ENCODE measurements at regions not wholly inside any gene's neighbourhood (a gene's known extent, or its start where the extent isn't known, plus 50 kb on each side); places are given as distances from the start of the nearest gene placed in this dataset.

DNA sequence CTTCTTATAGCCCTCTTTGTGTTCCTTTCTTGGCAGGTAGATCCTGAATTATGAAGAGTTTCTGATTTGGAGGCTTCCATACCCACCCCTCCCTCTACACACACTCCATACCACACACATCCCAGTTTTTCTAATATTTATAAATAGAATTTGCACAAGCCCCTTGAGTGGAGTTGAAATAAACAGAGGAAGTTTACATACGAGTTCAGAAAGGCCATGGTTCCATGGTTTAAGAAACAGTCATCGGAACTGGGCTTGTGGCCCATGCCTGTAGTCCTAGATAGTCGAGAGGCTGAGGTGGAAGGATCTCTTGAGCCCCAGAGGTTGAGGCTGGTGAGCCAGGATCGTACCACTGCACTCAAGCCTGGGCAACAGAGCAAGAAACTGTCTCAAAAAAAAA, 62.7 kb upstream of the TANC1 start:
- no peak for DNase-seq

DNA sequence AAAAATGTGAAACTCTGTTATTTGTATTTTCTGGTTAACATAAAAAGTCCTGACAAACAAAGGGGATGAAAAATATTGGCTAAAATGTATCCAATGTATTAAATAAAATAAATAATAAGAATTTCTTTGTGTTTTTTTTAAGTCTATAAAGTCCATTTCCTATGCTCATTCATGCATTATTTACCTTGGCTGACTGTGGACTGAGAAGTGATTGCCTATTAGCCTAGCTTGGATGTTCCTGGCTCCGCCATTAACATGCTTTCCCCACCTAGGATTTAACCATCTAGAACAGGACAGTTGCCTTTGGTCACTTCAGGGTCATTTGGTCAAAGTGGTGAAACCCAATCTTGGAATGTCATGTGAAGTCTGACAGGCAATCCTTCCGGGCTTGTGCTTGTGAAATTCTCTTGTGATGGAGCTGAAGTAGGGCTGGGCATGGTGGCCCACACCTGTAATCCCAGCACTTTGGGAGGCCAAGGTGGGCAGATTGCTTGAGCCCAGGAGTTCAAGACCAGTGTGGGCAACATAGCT, 60.4 kb upstream of the TANC1 start:
- no peak for DNase-seq

DNA sequence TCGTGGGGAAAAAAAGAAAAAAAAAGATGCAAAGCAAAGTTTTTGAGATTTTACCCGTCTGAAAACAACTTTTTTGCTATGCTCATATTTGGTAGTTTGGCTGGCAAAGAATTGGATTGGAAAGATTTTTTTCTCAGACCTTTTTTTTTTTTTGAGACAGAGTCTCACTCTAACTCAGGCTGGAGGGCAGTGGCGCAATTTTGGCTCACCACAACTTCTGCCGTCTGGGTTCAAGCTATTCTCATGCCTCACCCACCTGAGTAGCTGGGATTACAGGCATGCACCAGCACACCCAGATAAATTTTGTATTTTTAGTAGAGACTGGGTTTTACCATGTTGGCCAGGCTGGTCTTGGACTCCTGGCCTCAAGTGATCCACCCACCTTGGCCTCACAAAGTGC, 56.3 kb upstream of the TANC1 start:
- DNase-seq = no peak

DNA sequence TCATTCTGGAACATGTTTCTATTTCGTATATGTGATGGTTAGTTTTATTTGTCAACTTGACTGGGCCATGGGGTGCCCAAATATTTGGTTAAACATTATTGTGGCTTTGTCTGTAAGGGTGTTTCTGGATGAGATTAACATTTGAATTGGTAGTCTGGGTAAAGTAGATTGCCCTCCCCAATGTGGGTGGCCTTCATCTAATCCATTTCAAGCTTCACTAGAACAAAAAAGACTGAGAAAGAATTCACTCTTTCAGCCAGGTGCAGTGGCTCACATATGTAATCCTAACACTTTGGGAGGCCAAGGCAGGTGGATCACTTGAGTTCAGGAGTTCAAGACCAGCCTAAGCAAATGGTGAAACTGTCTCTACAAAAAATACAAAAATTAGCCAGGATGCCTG, 55.7 kb upstream of the TANC1 start:
- DNase-seq = no peak

DNA sequence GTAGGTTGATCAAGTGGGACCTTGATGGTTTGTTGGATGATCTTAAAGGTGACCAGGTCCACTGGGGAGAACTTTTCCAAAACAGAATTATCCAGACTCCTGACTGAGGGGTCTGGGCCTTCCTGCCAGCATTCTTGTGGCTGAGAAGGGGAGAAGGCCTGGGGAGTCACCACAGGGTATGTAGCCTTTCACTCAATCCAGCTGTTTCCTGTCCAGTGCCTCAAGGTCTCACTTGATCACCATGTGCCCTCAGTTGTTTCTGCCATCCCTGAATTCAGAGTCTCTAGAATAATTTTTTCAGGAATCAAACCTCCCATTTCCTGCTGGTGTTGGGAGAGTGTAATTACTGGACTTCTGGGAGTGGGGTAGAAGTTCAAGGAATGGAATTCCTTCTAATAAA, 54.4 kb upstream of the TANC1 start:
- DNase-seq = no peak

DNA sequence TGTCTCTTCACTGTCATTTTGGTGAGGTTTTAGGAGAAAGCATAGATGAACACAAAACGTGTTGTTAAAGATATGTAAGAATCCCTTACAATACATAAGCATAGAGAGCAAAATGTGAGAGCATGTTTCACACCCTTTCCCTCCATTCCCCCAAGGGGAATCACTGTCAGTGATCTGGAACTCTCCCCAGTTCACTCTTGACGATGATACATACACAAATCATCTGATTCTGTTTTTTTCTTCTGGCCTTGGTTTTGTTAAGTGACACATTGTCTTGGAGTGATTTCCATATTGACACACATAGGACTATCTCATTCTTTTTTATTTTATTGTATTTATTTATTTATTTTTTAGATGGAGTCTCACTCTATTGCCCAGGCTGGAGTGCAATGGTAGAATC, 53.7 kb upstream of the TANC1 start:
- no peak for DNase-seq

DNA sequence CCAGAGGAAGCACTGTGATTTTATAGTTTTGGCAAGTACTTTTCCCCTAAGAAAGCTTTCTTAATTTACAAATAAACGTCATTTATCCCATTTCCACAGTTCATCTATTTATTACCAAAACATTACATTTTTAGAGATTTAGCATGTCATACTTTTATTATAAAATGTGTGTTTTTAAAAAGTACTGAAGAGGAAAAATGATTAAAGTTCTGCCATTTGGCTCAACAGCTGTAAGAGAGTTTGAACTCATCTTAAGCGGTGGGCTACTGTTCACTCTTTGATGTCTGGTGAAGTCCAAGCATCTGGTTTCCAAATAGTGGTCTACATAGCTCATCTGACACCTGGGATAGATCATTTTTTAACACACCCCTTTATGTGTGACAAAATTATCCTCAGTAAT, 51.3 kb upstream of the TANC1 start:
- no peak for DNase-seq

DNA sequence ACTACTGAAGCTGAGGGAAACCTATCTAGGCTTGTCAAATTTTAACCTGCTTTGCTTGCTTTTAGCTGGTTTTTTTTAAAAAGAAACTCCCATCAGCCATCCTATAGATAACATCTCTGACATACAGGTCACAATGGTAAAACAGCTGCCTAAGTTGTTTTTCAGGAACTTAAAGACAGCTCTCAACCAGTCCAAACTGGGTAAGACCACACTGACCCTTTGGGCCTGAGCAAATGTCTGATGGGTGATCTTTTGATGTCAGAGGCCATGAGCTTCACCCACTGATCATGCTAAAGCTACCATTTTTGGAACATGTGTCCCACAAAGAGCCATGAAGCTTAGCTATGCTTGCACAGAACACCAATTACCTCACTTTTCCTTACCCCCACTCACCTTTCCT, 50.0 kb upstream of the TANC1 start:
- DNase-seq = no peak

All from NCI-H226 (cell line).